ENCODE measurements at regions not wholly inside any gene's neighbourhood (a gene's known extent, or its start where the extent isn't known, plus 50 kb on each side); places are given as distances from the start of the nearest gene placed in this dataset.

DNA sequence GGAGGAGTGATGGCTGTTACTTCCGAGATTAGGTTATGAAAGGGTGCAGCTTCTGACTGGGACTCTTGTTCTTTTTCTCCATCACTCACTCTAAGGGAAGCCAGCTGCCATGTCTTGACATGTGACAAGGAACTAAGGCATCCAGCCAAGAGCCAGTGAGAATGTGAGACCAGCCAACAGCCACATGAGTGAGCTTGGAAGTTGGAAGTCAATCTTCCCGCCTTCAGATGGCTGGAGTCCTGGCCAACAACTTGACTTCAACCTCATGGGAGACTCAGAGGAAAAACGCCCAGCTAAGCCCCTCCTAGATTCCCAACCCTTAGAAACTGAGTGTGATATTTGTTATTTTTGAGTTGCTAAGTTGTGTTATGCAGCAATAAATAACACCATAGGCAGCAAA, 201.1 kb downstream of the SNX18 start:
- TF ChIP-seq POLR2AphosphoS5 (IDR thresholded peaks at IDR 0.05; ENCODE audit: low read depth, low read length) (no peak), FOXP2 (optimal IDR thresholded peaks at IDR 0.05; ENCODE audit: borderline replicate concordance, extremely low read depth, extremely low read length, insufficient read depth) (no peak), SIN3A (IDR thresholded peaks at IDR 0.05; ENCODE audit: borderline replicate concordance, insufficient read depth, low read length) (no peak)
- TF ChIP-seq, protein P1, sequence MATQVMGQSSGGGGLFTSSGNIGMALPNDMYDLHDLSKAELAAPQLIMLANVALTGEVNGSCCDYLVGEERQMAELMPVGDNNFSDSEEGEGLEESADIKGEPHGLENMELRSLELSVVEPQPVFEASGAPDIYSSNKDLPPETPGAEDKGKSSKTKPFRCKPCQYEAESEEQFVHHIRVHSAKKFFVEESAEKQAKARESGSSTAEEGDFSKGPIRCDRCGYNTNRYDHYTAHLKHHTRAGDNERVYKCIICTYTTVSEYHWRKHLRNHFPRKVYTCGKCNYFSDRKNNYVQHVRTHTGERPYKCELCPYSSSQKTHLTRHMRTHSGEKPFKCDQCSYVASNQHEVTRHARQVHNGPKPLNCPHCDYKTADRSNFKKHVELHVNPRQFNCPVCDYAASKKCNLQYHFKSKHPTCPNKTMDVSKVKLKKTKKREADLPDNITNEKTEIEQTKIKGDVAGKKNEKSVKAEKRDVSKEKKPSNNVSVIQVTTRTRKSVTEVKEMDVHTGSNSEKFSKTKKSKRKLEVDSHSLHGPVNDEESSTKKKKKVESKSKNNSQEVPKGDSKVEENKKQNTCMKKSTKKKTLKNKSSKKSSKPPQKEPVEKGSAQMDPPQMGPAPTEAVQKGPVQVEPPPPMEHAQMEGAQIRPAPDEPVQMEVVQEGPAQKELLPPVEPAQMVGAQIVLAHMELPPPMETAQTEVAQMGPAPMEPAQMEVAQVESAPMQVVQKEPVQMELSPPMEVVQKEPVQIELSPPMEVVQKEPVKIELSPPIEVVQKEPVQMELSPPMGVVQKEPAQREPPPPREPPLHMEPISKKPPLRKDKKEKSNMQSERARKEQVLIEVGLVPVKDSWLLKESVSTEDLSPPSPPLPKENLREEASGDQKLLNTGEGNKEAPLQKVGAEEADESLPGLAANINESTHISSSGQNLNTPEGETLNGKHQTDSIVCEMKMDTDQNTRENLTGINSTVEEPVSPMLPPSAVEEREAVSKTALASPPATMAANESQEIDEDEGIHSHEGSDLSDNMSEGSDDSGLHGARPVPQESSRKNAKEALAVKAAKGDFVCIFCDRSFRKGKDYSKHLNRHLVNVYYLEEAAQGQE (IDR thresholded peaks at IDR 0.05; ENCODE audit: insufficient read depth in 1 of 2, low read depth in 2 of 2, low read length in 2 of 2), result no peak

DNA sequence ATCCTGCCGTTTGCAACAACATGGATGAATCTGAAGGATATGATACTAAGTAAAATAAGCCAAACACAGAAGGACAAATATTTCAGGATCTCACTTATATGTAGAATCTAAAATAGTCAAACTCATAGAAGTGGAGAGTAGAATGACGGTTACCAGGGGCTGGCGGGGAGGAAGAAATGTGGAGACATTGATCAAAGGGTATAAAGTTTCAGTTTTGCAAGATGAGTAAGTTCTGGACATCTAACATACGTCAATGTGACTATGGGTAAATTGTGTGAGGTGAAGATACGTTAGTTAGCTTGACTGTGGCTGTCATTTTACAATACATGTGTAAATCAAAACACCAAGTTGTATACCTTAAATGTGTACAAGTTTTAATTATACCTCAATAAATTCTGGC, 200.3 kb downstream of the SNX18 start:
- TF ChIP-seq, protein P1 (IDR thresholded peaks at IDR 0.05; ENCODE audit: insufficient read depth in 1 of 2, low read depth in 2 of 2, low read length in 2 of 2), result no peak
- TF ChIP-seq FOXP2 (optimal IDR thresholded peaks at IDR 0.05; ENCODE audit: borderline replicate concordance, extremely low read depth, extremely low read length, insufficient read depth) (no peak), SIN3A (IDR thresholded peaks at IDR 0.05; ENCODE audit: borderline replicate concordance, insufficient read depth, low read length) (no peak), POLR2AphosphoS5 (IDR thresholded peaks at IDR 0.05; ENCODE audit: low read depth, low read length) (no peak), TAF1 (IDR thresholded peaks at IDR 0.05; ENCODE audit: borderline replicate concordance, insufficient read depth, low read length) (no peak)

DNA sequence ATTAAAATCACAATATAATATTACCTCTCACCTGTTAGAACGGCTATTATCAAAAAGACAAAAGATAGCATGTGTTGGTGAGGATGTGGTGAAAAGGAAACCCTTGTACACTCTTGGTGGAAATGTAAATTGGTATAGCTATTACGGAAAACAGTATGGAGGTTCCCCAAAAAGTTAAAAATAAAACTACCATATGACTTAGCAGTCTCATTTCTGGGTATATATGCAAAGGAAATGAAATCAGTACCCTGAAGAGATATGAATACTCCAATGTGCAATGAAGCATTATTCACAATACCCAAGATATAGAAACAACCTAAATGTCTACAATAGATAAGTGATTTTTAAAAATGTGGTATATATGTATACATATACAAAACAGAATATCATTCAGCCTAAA, 199.9 kb downstream of the SNX18 start:
- TF ChIP-seq POLR2AphosphoS5 (IDR thresholded peaks at IDR 0.05; ENCODE audit: low read depth, low read length), result no peak
- TF ChIP-seq SIN3A (IDR thresholded peaks at IDR 0.05; ENCODE audit: borderline replicate concordance, insufficient read depth, low read length), result no peak
- no peak for TF ChIP-seq TAF1 (IDR thresholded peaks at IDR 0.05; ENCODE audit: borderline replicate concordance, insufficient read depth, low read length)
- TF ChIP-seq, protein P1 (IDR thresholded peaks at IDR 0.05; ENCODE audit: insufficient read depth in 1 of 2, low read depth in 2 of 2, low read length in 2 of 2), result no peak
- TF ChIP-seq FOXP2 (optimal IDR thresholded peaks at IDR 0.05; ENCODE audit: borderline replicate concordance, extremely low read depth, extremely low read length, insufficient read depth), result no peak

DNA sequence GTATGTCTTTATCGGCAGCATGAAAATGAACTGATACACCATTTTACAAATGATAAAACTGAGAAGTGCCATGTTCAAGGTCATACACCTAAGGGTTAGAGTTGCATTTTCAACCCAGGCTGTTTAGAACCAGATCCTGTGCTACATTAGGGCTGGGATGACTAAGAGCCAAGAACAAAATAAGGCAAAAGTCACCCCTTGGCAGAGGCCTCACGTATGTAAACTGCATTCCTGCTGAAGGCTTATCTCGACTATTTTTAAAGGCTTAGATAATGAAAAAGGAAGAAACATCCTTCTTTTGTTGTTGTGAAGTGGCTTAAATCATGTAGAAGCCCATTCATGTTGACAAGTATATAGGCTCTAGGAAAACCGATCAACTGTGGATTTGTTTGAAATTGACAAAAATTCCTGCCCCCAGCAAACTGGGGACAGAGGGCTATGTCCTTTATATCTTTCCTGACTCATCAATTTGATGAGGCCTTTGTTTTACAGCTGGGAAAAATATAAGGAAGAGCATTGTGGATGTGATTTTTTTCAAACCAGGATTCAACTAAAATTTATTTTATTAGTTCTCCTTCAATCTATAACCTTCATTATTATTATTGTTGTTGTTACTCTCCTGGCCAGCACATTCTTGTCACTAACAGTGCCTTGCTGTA, 196.5 kb downstream of the SNX18 start:
- no peak for TF ChIP-seq POLR2AphosphoS5 (IDR thresholded peaks at IDR 0.05; ENCODE audit: low read depth, low read length)
- no peak for TF ChIP-seq TAF1 (IDR thresholded peaks at IDR 0.05; ENCODE audit: borderline replicate concordance, insufficient read depth, low read length)
- no peak for TF ChIP-seq FOXP2 (optimal IDR thresholded peaks at IDR 0.05; ENCODE audit: borderline replicate concordance, extremely low read depth, extremely low read length, insufficient read depth)
- TF ChIP-seq, protein P1 (IDR thresholded peaks at IDR 0.05; ENCODE audit: insufficient read depth in 1 of 2, low read depth in 2 of 2, low read length in 2 of 2), result no peak
- TF ChIP-seq SIN3A (IDR thresholded peaks at IDR 0.05; ENCODE audit: borderline replicate concordance, insufficient read depth, low read length), result no peak

Data from PFSK-1 (cell line).